Caco-2 (cell line): ENCODE measurements at regions not wholly inside any gene's neighbourhood (a gene's known extent, or its start where the extent isn't known, plus 50 kb on each side); places are given as distances from the start of the nearest gene placed in this dataset.
A peak's percentile ranks its signal among the peaks of the same experiment; 100 is the strongest.

Source experiments
- BruUV-seq: library from RNA; stranded (reverse); fragments of 400-500 nt; replicated peaks from 2 replicates; lab custom pipeline; 2021; lab: Mats Ljungman, UMichigan
- CTCF ChIA-PET: fragments of 300-600 bp; sonication (Branson Sonifier 250); formaldehyde crosslinking; loops from one replicate; lab custom pipeline; 2022; ENCODE audit warnings: antibody characterized with exemption; lab: Charles Lee
- POLR2A ChIA-PET: fragments of 300-600 bp; sonication (Branson Sonifier 250); formaldehyde crosslinking; loops from one replicate; lab custom pipeline; 2022; ENCODE audit warnings: antibody characterized with exemption; lab: Charles Lee
- DNase-seq, 2 experiments: peaks; one replicate each; pipeline versions ENCODE4 v3.0.0 to v3.0.0-alpha.2; 2020 to 2022
- H3K27me3 ChIP-seq: replicated peaks from 2 replicates; pipeline ENCODE4 v1.6.0; 2011; ENCODE audit warnings: low read length; ENCODE audit not compliant: control insufficient read depth, insufficient read depth
- H3K36me3 ChIP-seq: 2 replicates; pipeline ENCODE4 v1.5.1; 2011; ENCODE audit warnings: low read length; ENCODE audit not compliant: control insufficient read depth, insufficient read depth
- H3K4me1 ChIP-seq: fragments of 250-450 bp; sonication (Bioruptor Pico); 2 replicates; pipeline ENCODE4 v1.5.1; 2020; ENCODE audit warnings: mild to moderate bottlenecking
- H3K4me3 ChIP-seq: 2 replicates; pipeline ENCODE4 v1.5.1; 2011; ENCODE audit warnings: low read depth, mild to moderate bottlenecking, control low read depth, low read length
- H3K9me3 ChIP-seq: fragments of 250-450 bp; sonication (Bioruptor Pico); 2 replicates; pipeline ENCODE4 v1.5.1; 2020; ENCODE audit warnings: mild to moderate bottlenecking, moderate library complexity
- H3K27ac Mint-ChIP-seq: one replicate; pipeline ENCODE4 v1.8.0; 2022; ENCODE audit warnings: mixed read lengths; ENCODE audit not compliant: unreplicated experiment
- H3K27me3 Mint-ChIP-seq: one replicate; pipeline ENCODE4 v1.8.0; 2022; ENCODE audit warnings: mixed read lengths; ENCODE audit not compliant: insufficient read depth, unreplicated experiment
- H3K36me3 Mint-ChIP-seq: one replicate; pipeline ENCODE4 v1.8.0; 2022; ENCODE audit warnings: mild to moderate bottlenecking, mixed read lengths; ENCODE audit not compliant: insufficient read depth, unreplicated experiment
- H3K4me1 Mint-ChIP-seq: one replicate; pipeline ENCODE4 v1.8.0; 2022; ENCODE audit warnings: low read depth, mixed read lengths; ENCODE audit not compliant: unreplicated experiment
- H3K4me3 Mint-ChIP-seq: one replicate; pipeline ENCODE4 v1.8.0; 2022; ENCODE audit warnings: mild to moderate bottlenecking, moderate library complexity, mixed read lengths; ENCODE audit not compliant: unreplicated experiment
- H3K9me3 Mint-ChIP-seq: one replicate; pipeline ENCODE4 v1.8.0; 2022; ENCODE audit warnings: mixed read lengths; ENCODE audit not compliant: unreplicated experiment
- intact Hi-C: fragments of 100-400 bp; cut with micrococcal nuclease; formaldehyde crosslinking; loops from one replicate; pipeline ENCODE4 v1.10.0; 2022; ENCODE audit not compliant: unreplicated experiment
- TF ChIP-seq, protein P1 (sequence below), 2 experiments: fragments of 200-600 bp in 1 of 2; IDR thresholded peaks; 1 replicate in 1 of 2; 2 replicates in 1 of 2; pipeline versions ENCODE4 v1.5.1 to v1.8.0; 2011 to 2022; ENCODE audit warnings: antibody characterized with exemption in 1 of 2, control low read depth in 1 of 2, inconsistent platforms in 1 of 2, low read depth in 1 of 2, low read length in 1 of 2, mild to moderate bottlenecking in 1 of 2, moderate library complexity in 1 of 2; ENCODE audit not compliant: insufficient read depth in 1 of 2, severe bottlenecking in 1 of 2, unreplicated experiment in 1 of 2

DNA sequence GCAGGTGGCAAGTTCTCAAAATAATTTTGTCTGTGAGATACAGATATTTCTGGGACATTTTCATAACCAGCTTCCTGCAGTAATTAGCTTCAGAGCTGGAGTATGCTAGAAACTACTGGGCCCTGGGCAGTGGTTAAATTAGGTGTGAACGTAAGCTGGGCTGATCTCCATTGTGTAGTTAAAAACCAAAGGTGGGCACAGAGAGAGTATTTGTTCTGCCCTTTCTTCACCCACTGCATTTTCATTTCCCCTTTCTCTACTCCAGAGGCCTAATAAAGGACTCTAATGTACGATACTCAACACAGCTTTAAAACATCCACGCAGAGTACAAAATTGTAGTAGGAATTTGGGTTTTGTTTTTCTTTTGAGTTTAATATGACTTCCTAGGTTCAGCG lies 252.7 kb downstream of the SPRY1 start:
- DNase-seq = no peak
- Histone ChIP-seq H3K27me3 (no peaks in the 10 kb centered on the region), H3K4me1 (peaks cover 18% of the 10 kb centered on the region), H3K4me3 (peak overlapping the region; percentile 17; the same call in 1 of the 2 replicates), H3K36me3 (no peaks in the 10 kb centered on the region), H3K9me3 (no peaks in the 10 kb centered on the region)
- intact Hi-C loops = loop anchor here (2.0 kb wide), 1 partner anchor 30 kb away; no protein-coding TSS in a partner anchor
- TF ChIP-seq, protein P1, sequence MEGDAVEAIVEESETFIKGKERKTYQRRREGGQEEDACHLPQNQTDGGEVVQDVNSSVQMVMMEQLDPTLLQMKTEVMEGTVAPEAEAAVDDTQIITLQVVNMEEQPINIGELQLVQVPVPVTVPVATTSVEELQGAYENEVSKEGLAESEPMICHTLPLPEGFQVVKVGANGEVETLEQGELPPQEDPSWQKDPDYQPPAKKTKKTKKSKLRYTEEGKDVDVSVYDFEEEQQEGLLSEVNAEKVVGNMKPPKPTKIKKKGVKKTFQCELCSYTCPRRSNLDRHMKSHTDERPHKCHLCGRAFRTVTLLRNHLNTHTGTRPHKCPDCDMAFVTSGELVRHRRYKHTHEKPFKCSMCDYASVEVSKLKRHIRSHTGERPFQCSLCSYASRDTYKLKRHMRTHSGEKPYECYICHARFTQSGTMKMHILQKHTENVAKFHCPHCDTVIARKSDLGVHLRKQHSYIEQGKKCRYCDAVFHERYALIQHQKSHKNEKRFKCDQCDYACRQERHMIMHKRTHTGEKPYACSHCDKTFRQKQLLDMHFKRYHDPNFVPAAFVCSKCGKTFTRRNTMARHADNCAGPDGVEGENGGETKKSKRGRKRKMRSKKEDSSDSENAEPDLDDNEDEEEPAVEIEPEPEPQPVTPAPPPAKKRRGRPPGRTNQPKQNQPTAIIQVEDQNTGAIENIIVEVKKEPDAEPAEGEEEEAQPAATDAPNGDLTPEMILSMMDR (IDR thresholded peaks at IDR 0.05; ENCODE audit: insufficient read depth in 1 of 2, low read depth in 1 of 2, low read length in 1 of 2, severe bottlenecking in 1 of 2, unreplicated experiment in 1 of 2) = no peak
- BruUV-seq = no TSS peak
- CTCF ChIA-PET = interaction anchor here (0.6 to 2.2 kb wide), 4 partner anchors 84 to 300 kb away, joined by 3 to 13 read pairs (median 7); no protein-coding TSS in a partner anchor
- Mint-ChIP-seq H3K4me1 (peaks cover 7% of the 10 kb centered on the region), H3K27me3 (no peaks in the 10 kb centered on the region), H3K27ac (peak overlapping the region; percentile 96), H3K9me3 (peaks cover 2% of the 10 kb centered on the region), H3K4me3 (peak overlapping the region; percentile 69), H3K36me3 (no peaks in the 10 kb centered on the region)
- POLR2A ChIA-PET = no interaction called here

DNA sequence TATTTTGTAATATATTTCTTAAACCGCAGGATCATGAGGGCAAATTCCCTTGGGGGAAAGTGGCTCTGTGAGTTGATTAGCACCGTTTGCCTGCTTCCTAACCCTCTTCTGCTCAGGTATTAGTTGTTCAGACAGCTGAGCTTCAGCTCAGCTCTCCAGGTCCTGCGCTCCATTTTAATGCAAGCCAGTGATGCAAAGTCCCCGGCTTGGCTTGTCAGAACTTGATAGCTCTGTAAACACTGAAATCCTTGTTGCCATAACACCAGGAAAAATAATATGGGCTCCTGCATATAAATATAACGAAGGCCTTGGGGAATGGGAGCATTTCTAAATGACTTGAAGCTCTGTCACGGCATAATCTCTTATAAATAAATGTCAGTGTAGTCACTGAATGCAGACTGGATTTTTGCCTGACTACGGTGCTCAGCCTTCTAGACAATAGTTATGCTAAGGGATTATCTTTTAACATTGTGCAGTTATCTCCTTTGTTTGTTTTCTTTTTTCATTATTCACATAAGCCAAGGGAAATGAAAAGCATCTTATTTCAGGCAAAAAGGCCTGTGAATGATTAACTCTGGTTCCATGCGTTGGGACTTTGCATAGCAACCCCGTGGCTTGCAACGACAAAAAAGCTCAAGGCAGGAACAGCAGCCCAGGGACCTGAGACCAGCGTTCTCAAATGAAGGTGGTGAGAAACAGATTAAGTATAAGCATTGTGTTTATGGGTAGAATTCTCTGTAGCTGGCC lies 253.2 kb downstream of the SPRY1 start:
- no peaks in the 10 kb centered on the region for H3K36me3 Mint-ChIP-seq
- BruUV-seq = no TSS peak
- H3K4me1 ChIP-seq = peaks cover 18% of the 10 kb centered on the region
- peak overlapping the region; percentile 18 for H3K4me3 ChIP-seq
- ChIA-PET CTCF (interaction anchor here (0.6 to 2.2 kb wide), 5 partner anchors 85 to 300 kb away, joined by 3 to 13 read pairs (median 4); no protein-coding TSS in a partner anchor), POLR2A (interaction anchor here (0.7 to 1.2 kb wide), 2 partner anchors 253 to 739 kb away, joined by 3 read pairs; partner anchors contain the start of gene SPRY1)
- peak overlapping the region; percentile 69 for H3K4me3 Mint-ChIP-seq
- H3K27me3 Mint-ChIP-seq = no peaks in the 10 kb centered on the region
- H3K9me3 ChIP-seq = no peaks in the 10 kb centered on the region
- H3K27ac Mint-ChIP-seq = peak overlapping the region; percentile 96
- no peaks in the 10 kb centered on the region for H3K27me3 ChIP-seq
- TF ChIP-seq, protein P1 (IDR thresholded peaks at IDR 0.05; ENCODE audit: insufficient read depth in 1 of 2, low read depth in 1 of 2, low read length in 1 of 2, severe bottlenecking in 1 of 2, unreplicated experiment in 1 of 2) = no peak
- DNase-seq = peak; percentile 70 to 78
- H3K9me3 Mint-ChIP-seq = peaks cover 6% of the 10 kb centered on the region
- intact Hi-C loops = loop anchor here (1.0 to 2.0 kb wide), 5 partner anchors 31 to 301 kb away; no protein-coding TSS in a partner anchor
- H3K4me1 Mint-ChIP-seq = peaks cover 7% of the 10 kb centered on the region
- H3K36me3 ChIP-seq = no peaks in the 10 kb centered on the region

DNA sequence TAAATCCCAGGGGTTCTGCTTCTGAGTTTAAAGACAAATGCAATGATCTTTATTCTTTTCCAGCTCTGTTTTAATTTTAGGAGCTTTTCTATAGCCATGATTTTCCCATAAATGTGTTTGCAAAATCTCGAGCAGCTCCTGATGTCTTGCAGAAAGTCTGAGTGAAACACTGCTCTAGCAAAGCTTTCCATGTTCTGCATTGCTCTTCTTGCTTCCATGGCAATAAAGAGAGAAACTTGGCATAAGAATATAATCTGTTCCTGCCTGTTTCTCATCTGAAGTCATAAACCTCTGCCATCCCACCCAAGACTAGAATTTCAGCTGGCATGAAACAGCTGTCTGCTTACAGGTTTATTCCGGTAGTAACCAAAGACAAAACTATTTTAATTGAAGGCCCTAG lies 254.5 kb downstream of the SPRY1 start:
- CTCF ChIA-PET = interaction anchor here (2.2 kb wide), 1 partner anchor 302 kb away, joined by 10 read pairs; no protein-coding TSS in a partner anchor
- no peak for DNase-seq

More for the DNA sequence above, 254.5 kb downstream of the SPRY1 start:
- Mint-ChIP-seq H3K27ac (no peak overlapping the region), H3K9me3 (peaks cover 6% of the 10 kb centered on the region), H3K4me3 (no peak overlapping the region), H3K36me3 (no peaks in the 10 kb centered on the region), H3K4me1 (peaks cover 7% of the 10 kb centered on the region), H3K27me3 (no peaks in the 10 kb centered on the region)
- POLR2A ChIA-PET = interaction anchor here (1.2 kb wide), 1 partner anchor 254 kb away, joined by 3 read pairs; the partner anchor contains the start of gene SPRY1
- Histone ChIP-seq H3K36me3 (no peaks in the 10 kb centered on the region), H3K27me3 (no peaks in the 10 kb centered on the region), H3K4me3 (no peak overlapping the region), H3K9me3 (peaks cover 7% of the 10 kb centered on the region), H3K4me1 (peaks cover 18% of the 10 kb centered on the region)
- intact Hi-C loops = loop anchor here (2.0 kb wide), 1 partner anchor 52 kb away; no protein-coding TSS in a partner anchor
- TF ChIP-seq, protein P1 (IDR thresholded peaks at IDR 0.05; ENCODE audit: insufficient read depth in 1 of 2, low read depth in 1 of 2, low read length in 1 of 2, severe bottlenecking in 1 of 2, unreplicated experiment in 1 of 2) = no peak
- BruUV-seq = no TSS peak
